Lung (tissue), 11 donors: ENCODE measurements at regions not wholly inside any gene's neighbourhood (a gene's known extent, or its start where the extent isn't known, plus 50 kb on each side); places are given as distances from the start of the nearest gene placed in this dataset.

Source experiments
- ATAC-seq: fragments of 200-7000 bp; cut with Tn5 transposase; one replicate; pipeline ENCODE4 v1.9.1; 2020; ENCODE audit warnings: moderate number of reproducible peaks; ENCODE audit not compliant: insufficient read depth, low FRiP score
- DNase-seq, 3 donors: peaks; one replicate each; pipeline ENCODE4 v3.0.0-alpha.2; 2013 to 2017
- H3K27ac ChIP-seq, 2 donors: one replicate each; pipeline ENCODE4 v1.5.1; 2013; ENCODE audit warnings: mild to moderate bottlenecking in 2 of 2, moderate library complexity in 2 of 2, control low read depth in 1 of 2, inconsistent platforms in 1 of 2, low read depth in 1 of 2, low read length in 1 of 2
- H3K27me3 ChIP-seq, 3 donors: one replicate each; pipeline ENCODE4 v1.5.1; 2013; ENCODE audit warnings: low read length in 2 of 3; ENCODE audit not compliant: control insufficient read depth in 3 of 3, insufficient read depth in 3 of 3
- H3K36me3 ChIP-seq, 4 donors: one replicate each; pipeline ENCODE4 v1.5.1; 2013; ENCODE audit warnings: low read length in 4 of 4, mild to moderate bottlenecking in 1 of 4, moderate library complexity in 1 of 4; ENCODE audit not compliant: control insufficient read depth in 4 of 4, insufficient read depth in 4 of 4
- H3K4me1 ChIP-seq, 5 donors: one replicate each; pipeline ENCODE4 v1.5.1; 2013; ENCODE audit warnings: low read length in 5 of 5, mild to moderate bottlenecking in 2 of 5, moderate library complexity in 1 of 5; ENCODE audit not compliant: control insufficient read depth in 5 of 5, insufficient read depth in 5 of 5
- H3K4me3 ChIP-seq: one replicate; pipeline ENCODE4 v1.5.1; 2013; ENCODE audit warnings: mild to moderate bottlenecking, control low read depth, moderate library complexity
- H3K9ac ChIP-seq, 2 donors: one replicate each; pipeline ENCODE4 v1.5.1; 2013; ENCODE audit warnings: low read length in 2 of 2, control low read depth in 1 of 2; ENCODE audit not compliant: insufficient read depth in 1 of 2
- H3K9me3 ChIP-seq, 4 donors: one replicate each; pipeline ENCODE4 v1.5.1; 2013; ENCODE audit warnings: low read length in 3 of 4, mild to moderate bottlenecking in 1 of 4, moderate library complexity in 1 of 4; ENCODE audit not compliant: control insufficient read depth in 4 of 4, insufficient read depth in 3 of 4
- WGBS, 2 donors: extraction: QIAGEN DNeasy Blood & Tissue Kit; methylation state at CpG; one replicate each; pipeline ENCODE4 v1.1.7; 2013; 5-methylcytosine and 5-hydroxymethylcytosine counted together
- TF ChIP-seq, protein P1 (sequence below): IDR thresholded peaks from 2 replicates; pipeline ENCODE4 v1.5.1; 2012; ENCODE audit warnings: mild to moderate bottlenecking; ENCODE audit errors: control extremely low read depth, extremely low read depth
- donor health status: control.
- donor health status: control.
- donor health status: Bipolar disorder and iron deficiency.
- donor health status: healthy.
- donor health status: DM: yes; HTN: yes; CAD: no.

DNA sequence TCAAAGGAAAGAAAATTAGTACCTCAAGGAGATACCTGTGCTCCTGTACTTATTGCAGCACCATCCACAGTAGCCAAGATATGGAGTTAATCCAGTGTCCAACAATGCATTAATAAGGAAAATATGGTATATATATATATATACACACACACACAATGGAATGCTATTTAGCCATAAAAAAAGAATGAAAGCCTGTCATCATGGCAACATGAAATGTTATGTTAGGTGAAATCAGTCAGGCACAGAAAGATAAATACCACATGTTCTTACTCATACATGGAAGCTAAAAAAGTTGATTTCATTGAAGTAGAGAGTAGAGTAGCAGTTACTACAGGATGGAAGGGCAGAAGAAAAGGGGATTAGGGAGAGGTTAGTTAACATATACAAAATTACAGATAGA is 601.5 kb downstream of the ANXA1 start:
- Histone ChIP-seq H3K27me3 (no peaks in the 10 kb centered on the region), H3K4me3 (no peak overlapping the region), H3K36me3 (no peaks in the 10 kb centered on the region), H3K9me3 (peaks cover 0 to 2% (median 0%) of the 10 kb centered on the region in 4 donors), H3K9ac (no peak overlapping the region), H3K27ac (no peak overlapping the region), H3K4me1 (no peaks in the 10 kb centered on the region)
- ATAC-seq (no peak), DNase-seq (no peak)
- TF ChIP-seq, protein P1, sequence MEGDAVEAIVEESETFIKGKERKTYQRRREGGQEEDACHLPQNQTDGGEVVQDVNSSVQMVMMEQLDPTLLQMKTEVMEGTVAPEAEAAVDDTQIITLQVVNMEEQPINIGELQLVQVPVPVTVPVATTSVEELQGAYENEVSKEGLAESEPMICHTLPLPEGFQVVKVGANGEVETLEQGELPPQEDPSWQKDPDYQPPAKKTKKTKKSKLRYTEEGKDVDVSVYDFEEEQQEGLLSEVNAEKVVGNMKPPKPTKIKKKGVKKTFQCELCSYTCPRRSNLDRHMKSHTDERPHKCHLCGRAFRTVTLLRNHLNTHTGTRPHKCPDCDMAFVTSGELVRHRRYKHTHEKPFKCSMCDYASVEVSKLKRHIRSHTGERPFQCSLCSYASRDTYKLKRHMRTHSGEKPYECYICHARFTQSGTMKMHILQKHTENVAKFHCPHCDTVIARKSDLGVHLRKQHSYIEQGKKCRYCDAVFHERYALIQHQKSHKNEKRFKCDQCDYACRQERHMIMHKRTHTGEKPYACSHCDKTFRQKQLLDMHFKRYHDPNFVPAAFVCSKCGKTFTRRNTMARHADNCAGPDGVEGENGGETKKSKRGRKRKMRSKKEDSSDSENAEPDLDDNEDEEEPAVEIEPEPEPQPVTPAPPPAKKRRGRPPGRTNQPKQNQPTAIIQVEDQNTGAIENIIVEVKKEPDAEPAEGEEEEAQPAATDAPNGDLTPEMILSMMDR: no peak

- H3K4me1 ChIP-seq: no peaks in the 10 kb centered on the region
- DNase-seq: no peak
- TF ChIP-seq, protein P1: no peak
- H3K27me3 ChIP-seq: no peaks in the 10 kb centered on the region
- H3K36me3 ChIP-seq: no peaks in the 10 kb centered on the region
- no peak overlapping the region for H3K4me3 ChIP-seq
- H3K9ac ChIP-seq: no peak overlapping the region
- 91 to 93% methylated on average over 4 of the region's 4 CpGs for WGBS, 2 donors
- no peak for ATAC-seq
- H3K9me3 ChIP-seq: peaks cover 0 to 5% (median 0%) of the 10 kb centered on the region in 4 donors
- no peak overlapping the region for H3K27ac ChIP-seq
Observed at GRCh38 chr9:73761905-73762304, 610.2 kb downstream of the ANXA1 start.

DNA sequence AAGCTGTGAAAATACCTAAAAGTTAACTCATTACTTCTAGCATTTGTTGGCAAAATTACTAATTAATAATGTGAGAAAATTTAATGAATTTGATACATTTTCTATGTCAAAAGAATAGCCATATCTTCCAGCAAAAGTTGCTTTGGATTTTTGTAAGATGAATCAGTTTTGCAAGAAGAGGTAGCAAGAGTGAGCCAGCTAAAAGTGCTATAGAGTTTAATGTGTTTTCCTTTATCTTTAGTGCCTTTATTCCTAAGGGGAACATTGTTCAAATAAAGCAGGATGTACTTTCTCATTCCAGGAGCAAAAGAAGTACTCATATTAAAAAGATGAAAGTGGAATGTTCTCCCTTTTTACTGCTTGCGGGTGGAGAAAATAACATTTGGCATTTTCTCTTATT is 622.2 kb downstream of the ANXA1 start:
- no peak for ATAC-seq
- H3K4me1 ChIP-seq: no peaks in the 10 kb centered on the region
- DNase-seq: no peak
- 55 to 71% methylated on average over 1 of the region's 1 CpG for WGBS, 2 donors
- H3K36me3 ChIP-seq: no peaks in the 10 kb centered on the region
- no peaks in the 10 kb centered on the region for H3K9me3 ChIP-seq
- no peak overlapping the region for H3K27ac ChIP-seq
- H3K4me3 ChIP-seq: no peak overlapping the region
- H3K27me3 ChIP-seq: no peaks in the 10 kb centered on the region
- TF ChIP-seq, protein P1: no peak
- no peak overlapping the region for H3K9ac ChIP-seq

GRCh38 chr9:73775757-73776156 is 624.1 kb downstream of the ANXA1 start:
- DNase-seq: no peak
- H3K4me1 ChIP-seq: no peaks in the 10 kb centered on the region
- H3K27ac ChIP-seq: no peak overlapping the region
- H3K27me3 ChIP-seq: no peaks in the 10 kb centered on the region
- H3K9me3 ChIP-seq: no peaks in the 10 kb centered on the region
- no peak overlapping the region for H3K4me3 ChIP-seq
- 78 to 80% methylated on average over 2 of the region's 2 CpGs for WGBS, 2 donors
- ATAC-seq: no peak
- TF ChIP-seq, protein P1: no peak
- no peaks in the 10 kb centered on the region for H3K36me3 ChIP-seq
- H3K9ac ChIP-seq: no peak overlapping the region
